Ascending aorta (tissue), 2 donors: ENCODE measurements at regions not wholly inside any gene's neighbourhood (a gene's known extent, or its start where the extent isn't known, plus 50 kb on each side); places are given as distances from the start of the nearest gene placed in this dataset.

Source experiments
- DNase-seq, 2 donors: peaks; one replicate each; pipeline ENCODE4 v3.0.0-alpha.2; 2019; ENCODE audit warnings: low spot score in 2 of 2
- H3K27ac ChIP-seq, 2 donors: fragments of 200-600 bp; sonication (generic); one replicate each; pipeline ENCODE4 v1.5.1; 2016 to 2017; ENCODE audit warnings: mild to moderate bottlenecking in 1 of 2
- H3K27me3 ChIP-seq: fragments of 200-600 bp; sonication (generic); one replicate; pipeline ENCODE4 v1.5.1; 2017
- H3K36me3 ChIP-seq, 2 donors: fragments of 200-600 bp; sonication (generic); one replicate each; pipeline ENCODE4 v1.5.1; 2016
- H3K4me1 ChIP-seq, 2 donors: fragments of 200-600 bp; sonication (generic); one replicate each; pipeline ENCODE4 v1.5.1; 2016 to 2017; ENCODE audit warnings: mild to moderate bottlenecking in 1 of 2
- H3K4me3 ChIP-seq, 2 donors: fragments of 200-600 bp; sonication (generic); one replicate each; pipeline ENCODE4 v1.5.1; 2016 to 2017; ENCODE audit warnings: mild to moderate bottlenecking in 1 of 2
- H3K9me3 ChIP-seq, 2 donors: fragments of 200-600 bp; sonication (generic); one replicate each; pipeline ENCODE4 v1.5.1; 2016
- CTCF ChIP-seq, 3 experiments: fragments of 200-600 bp in 2 of 3; fragments of 450-650 bp in 1 of 3; sonication (generic) in 2 of 3; IDR thresholded peaks; one replicate each; pipeline ENCODE4 v1.5.1; 2016 to 2019; ENCODE audit warnings: antibody characterized with exemption in 3 of 3, mild to moderate bottlenecking in 1 of 3, moderate library complexity in 1 of 3
- intact Hi-C: fragments of 100-400 bp; cut with DNase I; formaldehyde crosslinking; loops from one replicate; pipeline ENCODE4 v1.15.1; 2023

DNA sequence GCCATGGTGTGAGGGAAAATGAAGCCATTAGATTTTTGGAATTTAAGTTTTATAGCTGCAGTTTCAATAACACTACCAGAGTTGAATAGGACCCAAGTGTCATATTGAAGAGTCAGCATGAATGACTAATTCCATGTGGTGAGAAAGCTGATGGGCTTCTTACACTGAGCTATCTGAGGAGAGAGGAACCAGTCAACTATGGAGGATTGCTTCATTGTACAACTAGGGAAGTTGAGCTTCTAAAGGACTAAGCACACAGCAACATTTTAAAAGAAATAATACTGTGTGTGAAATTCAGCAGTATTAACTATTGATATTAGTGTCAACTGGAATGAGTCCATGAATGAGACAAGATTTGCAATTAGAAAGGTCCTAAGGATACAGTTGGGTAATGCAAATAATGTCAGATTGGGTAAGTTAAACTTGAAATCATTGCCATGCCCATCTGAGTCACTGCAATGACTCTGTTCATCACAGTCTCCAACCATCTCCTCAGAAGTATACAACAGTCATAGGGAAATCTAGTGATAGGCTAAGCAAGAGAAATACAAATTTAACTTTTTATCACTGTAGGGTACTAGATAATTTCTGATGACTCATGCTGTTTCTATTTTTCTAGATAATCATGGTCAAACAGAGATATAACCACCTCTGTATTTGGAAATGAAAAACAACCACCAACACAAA lies 394.2 kb downstream of the FSCB start:
- intact Hi-C loops, result no loop called here
- TF ChIP-seq CTCF (IDR thresholded peaks at IDR 0.05), result no peak

DNA sequence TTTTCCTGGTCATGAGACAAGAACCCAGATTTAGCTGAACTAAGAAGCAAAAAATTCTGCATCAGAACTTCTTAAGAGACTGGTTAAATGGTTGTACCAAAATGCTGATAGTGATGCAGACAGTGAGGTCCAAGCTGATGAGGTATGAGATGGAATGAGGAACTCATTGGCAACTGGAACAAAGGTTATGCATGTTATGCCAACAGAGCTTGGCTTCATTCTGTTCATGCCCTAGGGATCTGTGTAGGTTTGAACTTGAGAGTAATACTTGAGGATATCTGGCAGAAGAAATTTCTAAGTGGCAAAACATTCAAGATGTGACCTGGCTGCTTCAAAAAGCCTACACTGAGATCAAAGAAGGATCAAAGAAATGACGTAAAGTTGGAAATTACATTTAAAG lies 398.0 kb downstream of the FSCB start:
- intact Hi-C loops, result no loop called here
- H3K27ac ChIP-seq, result no peak overlapping the region
- no peaks in the 10 kb centered on the region for H3K36me3 ChIP-seq
- H3K4me3 ChIP-seq, result no peak overlapping the region
- no peak for TF ChIP-seq CTCF (IDR thresholded peaks at IDR 0.05)
- no peaks in the 10 kb centered on the region for H3K4me1 ChIP-seq
- H3K9me3 ChIP-seq, result no peaks in the 10 kb centered on the region
- H3K27me3 ChIP-seq, result no peaks in the 10 kb centered on the region
- DNase-seq, result no peak

More for the DNA sequence above, 394.2 kb downstream of the FSCB start:
- Histone ChIP-seq H3K9me3 (no peaks in the 10 kb centered on the region), H3K27me3 (no peaks in the 10 kb centered on the region), H3K4me1 (no peaks in the 10 kb centered on the region), H3K4me3 (no peak overlapping the region), H3K36me3 (no peaks in the 10 kb centered on the region), H3K27ac (no peak overlapping the region)
- no peak for DNase-seq

DNA sequence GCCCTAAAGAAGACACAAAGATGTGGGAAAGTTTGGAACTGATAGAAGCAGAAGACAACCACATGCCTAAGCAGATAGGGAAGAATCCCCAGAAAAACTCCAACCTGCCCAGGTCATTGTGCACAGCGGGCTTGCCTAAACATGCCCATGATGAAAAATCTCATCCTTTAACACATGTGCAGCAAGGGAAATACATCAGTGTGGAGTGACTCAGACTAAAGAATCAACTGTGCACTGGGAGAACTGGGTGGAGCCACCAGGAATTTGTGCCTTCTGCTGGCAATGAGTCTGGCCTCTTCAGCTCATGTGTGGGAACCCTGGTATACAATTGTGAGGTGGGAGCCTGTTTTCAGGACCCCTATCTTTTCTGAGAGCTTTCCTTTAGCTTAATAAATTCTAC lies 398.5 kb downstream of the FSCB start:
- Histone ChIP-seq H3K27me3 (no peaks in the 10 kb centered on the region), H3K27ac (no peak overlapping the region), H3K4me1 (no peaks in the 10 kb centered on the region), H3K4me3 (no peak overlapping the region), H3K9me3 (no peaks in the 10 kb centered on the region), H3K36me3 (no peaks in the 10 kb centered on the region)
- no peak for TF ChIP-seq CTCF (IDR thresholded peaks at IDR 0.05)
- intact Hi-C loops, result no loop called here
- DNase-seq, result no peak

GRCh38 chr14:44107156-44107555 lies 399.9 kb downstream of the FSCB start:
- no peak overlapping the region for H3K27ac ChIP-seq
- no peaks in the 10 kb centered on the region for H3K36me3 ChIP-seq
- no peaks in the 10 kb centered on the region for H3K27me3 ChIP-seq
- H3K9me3 ChIP-seq, result no peaks in the 10 kb centered on the region
- DNase-seq, result no peak
- no peaks in the 10 kb centered on the region for H3K4me1 ChIP-seq
- H3K4me3 ChIP-seq, result no peak overlapping the region
- intact Hi-C loops, result no loop called here
- no peak for TF ChIP-seq CTCF (IDR thresholded peaks at IDR 0.05)

DNA sequence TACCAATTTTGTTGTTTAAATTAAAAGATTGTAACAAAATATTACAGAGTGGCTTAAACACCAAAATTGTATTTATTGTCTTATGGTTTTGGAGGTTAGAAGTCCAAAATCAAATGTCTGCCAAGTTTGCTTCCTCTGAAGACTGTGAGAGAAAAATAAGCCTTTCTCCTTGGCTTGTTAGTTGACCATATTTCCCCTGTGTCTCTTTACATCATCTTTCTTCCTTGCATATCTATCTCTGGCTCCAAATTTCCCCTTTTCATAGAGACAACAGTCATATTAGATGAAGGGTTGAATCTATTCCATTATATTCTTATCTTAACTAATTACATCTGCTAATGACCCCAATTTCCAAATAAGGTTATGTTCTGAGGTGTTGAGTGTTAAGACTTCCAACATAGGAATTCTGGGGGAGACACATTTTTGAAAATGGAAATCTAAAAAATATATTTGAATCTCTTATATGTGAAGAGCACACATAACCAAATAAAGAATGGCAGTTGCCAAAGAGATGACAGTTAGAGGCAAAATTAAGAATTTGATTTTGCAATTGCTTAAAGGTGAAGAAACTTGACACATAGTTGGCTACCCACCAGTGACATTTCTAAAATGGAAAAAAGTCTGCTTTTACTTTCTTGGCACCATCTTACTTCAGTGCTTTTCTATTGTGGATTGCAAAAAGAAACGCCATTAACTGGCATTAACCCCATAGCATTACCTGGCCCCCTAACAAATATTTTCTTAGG lies 407.2 kb downstream of the FSCB start:
- Histone ChIP-seq H3K27ac (no peak overlapping the region), H3K4me3 (no peak overlapping the region), H3K27me3 (no peaks in the 10 kb centered on the region), H3K4me1 (no peaks in the 10 kb centered on the region), H3K9me3 (no peaks in the 10 kb centered on the region), H3K36me3 (no peaks in the 10 kb centered on the region)
- no peak for TF ChIP-seq CTCF (IDR thresholded peaks at IDR 0.05)
- intact Hi-C loops, result no loop called here
- no peak for DNase-seq
